Nephron (organoid): ENCODE measurements at regions not wholly inside any gene's neighbourhood (a gene's known extent, or its start where the extent isn't known, plus 50 kb on each side); places are given as distances from the start of the nearest gene placed in this dataset.

Source experiments
- H3K27ac Mint-ChIP-seq, 3 experiments: 2 replicates each; pipeline ENCODE4 v1.8.0; 2020; ENCODE audit warnings: mixed read lengths in 3 of 3, mild to moderate bottlenecking in 2 of 3, moderate library complexity in 1 of 3
- H3K27me3 Mint-ChIP-seq: 2 replicates; pipeline ENCODE4 v1.8.0; 2021; ENCODE audit warnings: low read depth, mild to moderate bottlenecking, moderate library complexity, mixed read lengths
- H3K36me3 Mint-ChIP-seq: 2 replicates; pipeline ENCODE4 v1.8.0; 2020; ENCODE audit warnings: low read depth, mixed read lengths
- H3K4me1 Mint-ChIP-seq: 2 replicates; pipeline ENCODE4 v1.8.0; 2020; ENCODE audit warnings: mixed read lengths
- H3K4me3 Mint-ChIP-seq, 3 experiments: 2 replicates each; pipeline ENCODE4 v1.8.0; 2020; ENCODE audit warnings: mild to moderate bottlenecking in 3 of 3, mixed read lengths in 3 of 3, moderate library complexity in 2 of 3
- H3K9me3 Mint-ChIP-seq: 2 replicates; pipeline ENCODE4 v1.8.0; 2020; ENCODE audit warnings: mixed read lengths
- CTCF ChIP-seq, 3 experiments: fragments of 200-600 bp; sonication (generic); IDR thresholded peaks; one replicate each; pipeline ENCODE4 v1.5.0; 2021; ENCODE audit warnings: antibody characterized with exemption in 3 of 3; ENCODE audit not compliant: unreplicated experiment in 3 of 3

GRCh38 chr11:79762279-79762921 is 321.6 kb upstream of the TENM4 start:
- H3K9me3 Mint-ChIP-seq, result no peaks in the 10 kb centered on the region
- peak; percentile 36 to 40 (median 37) for TF ChIP-seq CTCF (IDR thresholded peaks at IDR 0.05; ENCODE audit: unreplicated experiment in 3 of 3)
- no peaks in the 10 kb centered on the region for H3K4me1 Mint-ChIP-seq

DNA sequence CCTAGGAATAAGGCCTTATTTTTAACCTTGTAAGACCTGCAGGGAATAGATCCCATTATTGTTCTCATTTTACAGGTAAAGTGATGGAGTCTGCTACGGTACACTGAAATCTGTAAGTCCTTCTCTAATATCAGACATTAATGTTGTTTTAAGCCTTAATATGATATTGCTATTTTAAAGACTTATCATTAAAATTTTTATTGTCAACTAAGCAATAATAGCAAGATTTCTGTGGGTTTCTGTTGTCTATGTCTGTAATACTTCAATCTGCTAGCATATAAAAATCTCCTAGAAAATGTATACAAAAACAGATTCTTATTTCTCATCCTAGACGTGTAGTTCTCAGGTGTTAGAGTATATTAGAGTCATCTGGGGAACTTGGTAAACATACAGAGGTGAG is 317.5 kb upstream of the TENM4 start:
- TF ChIP-seq CTCF (IDR thresholded peaks at IDR 0.05; ENCODE audit: unreplicated experiment in 3 of 3), result no peak
- H3K4me3 Mint-ChIP-seq, result no peak overlapping the region
- no peaks in the 10 kb centered on the region for H3K4me1 Mint-ChIP-seq
- no peaks in the 10 kb centered on the region for H3K27me3 Mint-ChIP-seq
- H3K36me3 Mint-ChIP-seq, result no peaks in the 10 kb centered on the region
- H3K9me3 Mint-ChIP-seq, result peaks cover 2% of the 10 kb centered on the region
- no peak overlapping the region for H3K27ac Mint-ChIP-seq

More at GRCh38 chr11:79762279-79762921, 321.6 kb upstream of the TENM4 start:
- Mint-ChIP-seq H3K36me3 (no peaks in the 10 kb centered on the region), H3K27me3 (no peaks in the 10 kb centered on the region), H3K4me3 (no peak overlapping the region), H3K27ac (no peak overlapping the region)

- no peak overlapping the region for H3K4me3 Mint-ChIP-seq
- no peak overlapping the region for H3K27ac Mint-ChIP-seq
- H3K4me1 Mint-ChIP-seq, result no peaks in the 10 kb centered on the region
- H3K9me3 Mint-ChIP-seq, result peaks cover 9% of the 10 kb centered on the region
- no peaks in the 10 kb centered on the region for H3K27me3 Mint-ChIP-seq
- no peaks in the 10 kb centered on the region for H3K36me3 Mint-ChIP-seq
- no peak for TF ChIP-seq CTCF (IDR thresholded peaks at IDR 0.05; ENCODE audit: unreplicated experiment in 3 of 3)
Measured at GRCh38 chr11:79747406-79747805, 306.6 kb upstream of the TENM4 start.

- no peaks in the 10 kb centered on the region for H3K27me3 Mint-ChIP-seq
- no peaks in the 10 kb centered on the region for H3K36me3 Mint-ChIP-seq
- peaks cover 9% of the 10 kb centered on the region for H3K9me3 Mint-ChIP-seq
- H3K27ac Mint-ChIP-seq, result no peak overlapping the region
- H3K4me1 Mint-ChIP-seq, result no peaks in the 10 kb centered on the region
- TF ChIP-seq CTCF (IDR thresholded peaks at IDR 0.05; ENCODE audit: unreplicated experiment in 3 of 3), result no peak
- H3K4me3 Mint-ChIP-seq, result no peak overlapping the region
Measured at GRCh38 chr11:79744941-79745340, 304.1 kb upstream of the TENM4 start.

GRCh38 chr11:79742176-79742575 is 301.3 kb upstream of the TENM4 start:
- no peak for TF ChIP-seq CTCF (IDR thresholded peaks at IDR 0.05; ENCODE audit: unreplicated experiment in 3 of 3)
- no peaks in the 10 kb centered on the region for H3K36me3 Mint-ChIP-seq
- no peak overlapping the region for H3K4me3 Mint-ChIP-seq
- peak overlapping the region in 1 of 3 experiments; percentile 56 for H3K27ac Mint-ChIP-seq
- H3K4me1 Mint-ChIP-seq, result no peaks in the 10 kb centered on the region
- peaks cover 3% of the 10 kb centered on the region for H3K9me3 Mint-ChIP-seq
- H3K27me3 Mint-ChIP-seq, result peaks cover 8% of the 10 kb centered on the region

DNA sequence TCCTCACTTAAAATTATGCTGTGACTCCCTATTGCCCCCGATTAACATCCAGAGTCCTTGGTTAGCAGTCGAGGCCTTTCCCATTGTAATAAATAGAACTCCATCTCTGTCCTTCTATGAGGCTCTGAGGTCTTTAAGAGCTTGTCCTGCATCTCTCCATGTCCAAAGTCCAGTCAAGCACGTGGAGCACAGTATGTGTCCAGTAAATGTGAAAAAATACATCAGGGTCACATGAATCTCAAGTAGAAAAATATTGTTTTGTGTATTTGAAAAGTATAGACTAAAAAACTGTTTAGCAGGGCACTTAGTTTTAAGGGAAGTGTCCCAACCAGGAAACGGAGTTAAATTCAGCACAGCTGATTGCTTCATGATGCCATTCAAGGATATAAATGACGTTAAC is 298.8 kb upstream of the TENM4 start:
- Mint-ChIP-seq H3K4me1 (no peaks in the 10 kb centered on the region), H3K36me3 (no peaks in the 10 kb centered on the region), H3K27ac (no peak overlapping the region), H3K9me3 (no peaks in the 10 kb centered on the region), H3K4me3 (no peak overlapping the region), H3K27me3 (peaks cover 8% of the 10 kb centered on the region)
- TF ChIP-seq CTCF (IDR thresholded peaks at IDR 0.05; ENCODE audit: unreplicated experiment in 3 of 3), result no peak
